AG04449 (cell line): ENCODE measurements at regions not wholly inside any gene's neighbourhood (a gene's known extent, or its start where the extent isn't known, plus 50 kb on each side); places are given as distances from the start of the nearest gene placed in this dataset.

ENCODE experiments used
- CTCF ChIA-PET: fragments of 350-600 bp; formaldehyde crosslinking; extraction: SDS; loops from one replicate; lab custom pipeline; 2021; ENCODE audit warnings: antibody characterized with exemption; lab: Yijun Ruan, JAX
- POLR2A ChIA-PET: fragments of 400-600, 350-600 bp; formaldehyde crosslinking; extraction: SDS; loops from one replicate; lab custom pipeline; 2020; ENCODE audit warnings: antibody characterized with exemption, inconsistent platforms; lab: Yijun Ruan, JAX
- DNase-seq: peaks from one replicate; pipeline ENCODE4 v3.0.0-alpha.2; 2010; ENCODE audit warnings: low read depth, low spot score
- H3K4me3 ChIP-seq: 2 replicates; pipeline ENCODE4 v1.5.1; 2011; ENCODE audit warnings: low read depth, mild to moderate bottlenecking, control low read depth, low read length
- CTCF ChIP-seq: IDR thresholded peaks from one replicate; pipeline ENCODE4 v1.5.1; 2011; ENCODE audit warnings: mild to moderate bottlenecking, moderate library complexity, low read length, control low read depth, inconsistent platforms; ENCODE audit not compliant: insufficient read depth; ENCODE audit errors: missing control alignments

DNA sequence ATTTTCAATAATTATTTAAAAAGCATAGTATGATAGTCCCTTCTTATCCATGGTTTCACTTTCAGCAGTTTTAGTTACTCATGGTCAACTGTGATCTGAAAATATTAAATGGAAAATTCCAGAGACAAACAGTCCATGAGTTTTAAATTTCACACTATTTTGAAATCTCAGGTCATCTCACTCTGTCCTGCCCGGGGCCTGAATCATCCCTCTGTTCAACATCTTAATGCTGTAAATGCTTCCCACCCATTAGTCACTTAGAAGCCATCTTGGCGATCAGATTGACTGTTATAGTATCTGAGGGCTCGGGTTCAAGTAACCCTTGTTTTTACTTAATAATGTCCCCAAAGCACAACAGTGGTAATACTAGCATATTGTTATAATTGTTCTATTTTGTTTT, 1509.3 kb downstream of the FAM181B start:
- H3K4me3 ChIP-seq, result no peak overlapping the region
- ChIA-PET POLR2A (no interaction called here), CTCF (no interaction called here)
- TF ChIP-seq CTCF, result no peak
- DNase-seq, result no peak

GRCh38 chr11:81222491-81222890, 1511.2 kb downstream of the FAM181B start:
- H3K4me3 ChIP-seq, result no peak overlapping the region
- DNase-seq, result no peak
- CTCF ChIA-PET, result no interaction called here
- POLR2A ChIA-PET, result no interaction called here
- TF ChIP-seq CTCF, result no peak

DNA sequence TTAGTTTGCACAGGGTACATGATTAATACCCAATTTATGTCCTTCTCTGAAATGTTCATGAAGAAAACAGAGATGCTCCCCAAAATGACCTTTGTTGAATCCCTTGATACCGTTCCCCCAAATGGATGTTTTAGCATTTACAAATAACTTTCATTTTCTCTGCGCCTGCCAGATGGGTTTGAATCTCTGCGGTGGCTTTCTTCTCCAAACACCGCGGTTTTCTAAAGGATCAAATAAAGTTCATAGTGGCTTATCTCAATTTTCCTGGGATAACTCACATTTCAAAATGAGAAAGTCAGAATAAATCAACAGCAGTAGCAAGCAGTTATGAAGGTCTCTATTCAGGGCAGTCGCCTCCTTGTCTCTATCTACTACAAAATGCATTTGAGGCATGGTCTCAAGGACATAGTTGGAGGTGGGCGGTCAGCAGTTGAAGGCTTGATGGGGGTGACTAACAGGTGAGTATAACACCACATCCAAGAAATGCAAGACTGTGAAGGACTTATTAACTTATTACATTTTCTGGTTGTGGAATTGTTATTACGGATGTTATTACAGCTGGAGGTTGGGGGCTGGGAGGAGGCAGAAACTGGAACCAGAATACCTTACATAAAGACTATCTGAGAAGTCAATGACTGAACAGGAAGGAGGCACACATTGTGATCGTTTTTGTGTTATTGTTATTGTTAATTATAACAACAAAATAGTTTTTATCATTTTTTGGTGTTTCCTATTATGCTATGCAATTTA, 1513.3 kb downstream of the FAM181B start:
- ChIA-PET POLR2A (no interaction called here), CTCF (no interaction called here)
- H3K4me3 ChIP-seq, result no peak overlapping the region
- DNase-seq, result no peak
- TF ChIP-seq CTCF, result no peak

DNA sequence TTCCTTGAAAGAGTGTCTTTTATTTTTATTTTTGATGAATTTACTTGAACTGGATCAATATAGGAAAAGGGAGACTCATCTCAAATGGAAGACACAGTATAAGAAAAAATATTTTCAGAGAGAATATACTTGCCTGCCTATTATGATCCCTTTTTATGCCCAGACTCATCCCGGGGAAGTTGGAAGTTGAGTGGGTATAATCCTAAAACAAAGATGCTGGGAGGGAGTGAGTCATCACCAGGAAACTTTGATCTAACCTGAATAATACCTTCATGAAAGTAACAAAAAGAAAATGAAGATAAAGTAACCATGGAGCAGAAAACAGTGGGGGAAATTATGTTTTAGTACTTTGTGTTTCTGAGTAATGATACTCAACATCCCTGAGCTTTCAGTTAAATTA, 1514.0 kb downstream of the FAM181B start:
- H3K4me3 ChIP-seq, result no peak overlapping the region
- no peak for TF ChIP-seq CTCF
- no peak for DNase-seq
- CTCF ChIA-PET, result no interaction called here
- POLR2A ChIA-PET, result no interaction called here

DNA sequence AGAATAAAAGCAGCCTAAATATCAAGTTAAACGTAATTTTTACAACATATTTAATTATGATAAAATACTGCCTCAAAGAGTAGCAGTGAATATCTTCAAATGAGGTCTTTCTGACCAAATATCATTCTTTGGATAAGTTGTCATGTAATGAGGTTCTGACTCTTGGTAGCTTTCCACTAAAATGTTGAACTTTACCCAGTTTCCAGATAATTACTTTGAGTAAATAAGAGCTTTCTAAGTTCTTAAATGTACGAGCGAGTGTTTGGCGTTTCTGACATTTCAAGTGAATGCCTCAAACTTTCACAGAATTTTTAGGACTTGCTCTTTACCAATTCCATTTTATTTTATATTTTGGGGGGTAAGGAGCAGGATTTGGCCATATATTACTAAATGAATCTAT, 1515.2 kb downstream of the FAM181B start:
- ChIA-PET POLR2A (no interaction called here), CTCF (no interaction called here)
- TF ChIP-seq CTCF, result no peak
- DNase-seq, result no peak
- no peak overlapping the region for H3K4me3 ChIP-seq

DNA sequence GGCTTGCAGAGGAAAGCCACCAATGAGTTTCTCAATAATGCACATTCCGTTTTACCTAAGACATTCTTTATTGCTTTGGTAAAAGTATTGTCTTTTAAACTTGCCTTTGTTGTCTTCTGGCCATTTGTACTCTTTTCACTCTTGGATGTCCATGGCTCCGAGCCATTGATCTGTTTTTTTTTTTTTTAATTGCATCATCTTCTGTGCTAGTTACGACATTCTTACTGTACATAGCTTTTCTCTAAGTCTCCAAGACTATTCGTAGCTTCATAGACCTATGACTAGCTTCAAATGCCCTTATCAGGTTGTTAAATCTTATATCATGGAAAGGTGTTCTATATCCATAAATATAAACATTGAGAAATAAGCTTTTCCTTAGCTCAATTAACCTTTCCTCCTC, 1522.6 kb downstream of the FAM181B start:
- DNase-seq, result no peak
- H3K4me3 ChIP-seq, result no peak overlapping the region
- no peak for TF ChIP-seq CTCF
- ChIA-PET POLR2A (no interaction called here), CTCF (no interaction called here)
